Progenitor cell of endocrine pancreas (in vitro differentiated cells): ENCODE measurements at regions not wholly inside any gene's neighbourhood (a gene's known extent, or its start where the extent isn't known, plus 50 kb on each side); places are given as distances from the start of the nearest gene placed in this dataset.

ENCODE experiments used
- DNase-seq: peaks from one replicate; pipeline ENCODE4 v3.0.0; 2021; ENCODE audit warnings: low spot score; ENCODE audit not compliant: unreplicated experiment
- H3K27ac Mint-ChIP-seq: 2 replicates; pipeline ENCODE4 v1.8.0; 2021; ENCODE audit warnings: mild to moderate bottlenecking, moderate library complexity, mixed read lengths
- H3K27me3 Mint-ChIP-seq: 2 replicates; pipeline ENCODE4 v1.8.0; 2021; ENCODE audit warnings: mixed read lengths
- H3K36me3 Mint-ChIP-seq: 2 replicates; pipeline ENCODE4 v1.8.0; 2022; ENCODE audit warnings: mixed read lengths; ENCODE audit not compliant: insufficient read depth
- H3K4me1 Mint-ChIP-seq: 2 replicates; pipeline ENCODE4 v1.8.0; 2021; ENCODE audit warnings: low read depth, mixed read lengths
- H3K4me3 Mint-ChIP-seq: 2 replicates; pipeline ENCODE4 v1.8.0; 2021; ENCODE audit warnings: low read depth, mild to moderate bottlenecking, moderate library complexity, mixed read lengths
- H3K9me3 Mint-ChIP-seq: 2 replicates; pipeline ENCODE4 v1.8.0; 2021; ENCODE audit warnings: low read depth, mixed read lengths
- TF ChIP-seq, protein P1 (sequence below): fragments of 200-600 bp; sonication (generic); IDR thresholded peaks from one replicate; pipeline ENCODE4 v1.5.0; 2021; ENCODE audit warnings: antibody characterized with exemption, mild to moderate bottlenecking; ENCODE audit not compliant: unreplicated experiment

DNA sequence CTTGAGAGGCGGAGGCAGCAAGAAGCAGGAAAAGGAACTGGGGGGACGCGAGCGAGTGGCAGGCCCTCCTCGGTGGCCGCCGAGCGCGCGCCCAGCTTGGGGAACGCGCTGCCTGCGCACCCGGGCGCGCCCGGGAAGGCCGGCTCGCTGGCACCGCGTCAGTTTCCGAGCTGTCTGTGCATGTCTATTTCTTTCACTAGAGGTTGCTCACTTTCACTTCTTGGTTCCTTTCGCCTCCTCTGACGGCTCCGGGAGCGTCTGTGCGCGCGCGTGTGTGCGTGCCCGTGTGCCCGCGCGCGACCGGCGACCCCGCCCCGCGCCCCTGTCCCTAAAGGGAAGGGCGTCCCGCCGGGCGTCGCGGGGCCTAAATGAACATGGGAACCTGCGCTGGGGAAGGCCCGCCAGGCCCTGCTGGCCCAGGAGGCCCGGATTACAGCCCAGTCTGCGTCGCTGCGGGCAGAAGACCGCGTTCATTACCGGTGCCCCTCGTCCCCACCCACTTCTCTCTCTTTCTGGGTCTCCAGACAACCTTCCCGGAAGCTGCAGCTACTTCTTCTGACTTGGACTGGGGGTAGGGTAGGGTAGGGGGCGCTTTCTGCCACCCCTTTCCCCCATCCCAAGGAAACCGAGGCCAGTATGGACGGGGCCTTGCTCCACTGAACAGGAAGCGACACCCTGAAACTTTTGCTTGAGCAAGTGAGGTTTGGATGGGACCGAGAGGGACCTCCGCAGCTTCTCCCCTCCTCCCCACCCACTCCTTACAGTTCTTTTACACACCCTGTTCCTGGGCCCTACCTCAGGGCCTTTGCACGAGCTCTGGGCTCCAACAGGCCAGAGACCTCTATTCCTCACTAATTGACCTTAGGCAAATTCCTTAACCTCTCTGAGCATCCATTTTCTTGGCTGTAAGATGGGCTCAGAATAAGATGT, 205.8 kb upstream of the IER5L start:
- H3K9me3 Mint-ChIP-seq: no peaks in the 10 kb centered on the region
- TF ChIP-seq, protein P1, sequence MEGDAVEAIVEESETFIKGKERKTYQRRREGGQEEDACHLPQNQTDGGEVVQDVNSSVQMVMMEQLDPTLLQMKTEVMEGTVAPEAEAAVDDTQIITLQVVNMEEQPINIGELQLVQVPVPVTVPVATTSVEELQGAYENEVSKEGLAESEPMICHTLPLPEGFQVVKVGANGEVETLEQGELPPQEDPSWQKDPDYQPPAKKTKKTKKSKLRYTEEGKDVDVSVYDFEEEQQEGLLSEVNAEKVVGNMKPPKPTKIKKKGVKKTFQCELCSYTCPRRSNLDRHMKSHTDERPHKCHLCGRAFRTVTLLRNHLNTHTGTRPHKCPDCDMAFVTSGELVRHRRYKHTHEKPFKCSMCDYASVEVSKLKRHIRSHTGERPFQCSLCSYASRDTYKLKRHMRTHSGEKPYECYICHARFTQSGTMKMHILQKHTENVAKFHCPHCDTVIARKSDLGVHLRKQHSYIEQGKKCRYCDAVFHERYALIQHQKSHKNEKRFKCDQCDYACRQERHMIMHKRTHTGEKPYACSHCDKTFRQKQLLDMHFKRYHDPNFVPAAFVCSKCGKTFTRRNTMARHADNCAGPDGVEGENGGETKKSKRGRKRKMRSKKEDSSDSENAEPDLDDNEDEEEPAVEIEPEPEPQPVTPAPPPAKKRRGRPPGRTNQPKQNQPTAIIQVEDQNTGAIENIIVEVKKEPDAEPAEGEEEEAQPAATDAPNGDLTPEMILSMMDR: no peak
- DNase-seq: no peak
- no peak overlapping the region for H3K27ac Mint-ChIP-seq
- H3K4me3 Mint-ChIP-seq: peak overlapping the region; percentile 62
- H3K27me3 Mint-ChIP-seq: peaks cover 4% of the 10 kb centered on the region
- peaks cover 10% of the 10 kb centered on the region for H3K4me1 Mint-ChIP-seq
- H3K36me3 Mint-ChIP-seq: no peaks in the 10 kb centered on the region

DNA sequence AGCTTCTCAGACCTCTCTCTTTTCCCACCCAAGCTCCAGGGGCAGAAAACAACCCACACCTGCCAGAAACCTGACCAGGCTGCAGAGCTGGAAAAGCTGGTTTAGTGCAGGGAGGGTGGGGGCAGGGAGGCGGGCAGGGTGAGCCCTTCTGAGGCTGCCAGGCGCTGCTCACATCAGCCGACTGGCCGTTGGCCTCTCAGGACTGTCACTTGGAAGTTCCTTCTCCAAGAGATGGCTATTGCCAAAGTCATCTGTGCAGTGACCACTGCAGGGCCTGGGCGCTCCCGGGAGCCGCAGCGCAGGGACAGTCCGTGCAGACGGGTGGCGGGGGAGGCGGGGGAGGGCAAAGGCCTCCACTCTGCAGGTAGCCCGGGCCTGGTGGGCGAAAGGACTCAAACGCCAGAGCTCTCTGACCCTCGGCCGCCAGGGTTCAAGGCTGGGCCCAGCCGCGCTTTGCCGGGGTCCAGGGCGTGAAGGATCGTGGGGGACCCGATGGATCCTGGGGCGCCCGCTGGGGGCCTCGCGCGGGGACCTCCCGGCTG, 205.0 kb upstream of the IER5L start:
- peak; percentile 38 for DNase-seq
- Mint-ChIP-seq H3K4me3 (peak overlapping the region; percentile 62), H3K27me3 (peaks cover 4% of the 10 kb centered on the region), H3K36me3 (no peaks in the 10 kb centered on the region), H3K4me1 (peaks cover 10% of the 10 kb centered on the region), H3K27ac (peak overlapping the region; percentile 95), H3K9me3 (no peaks in the 10 kb centered on the region)
- TF ChIP-seq, protein P1: no peak

DNA sequence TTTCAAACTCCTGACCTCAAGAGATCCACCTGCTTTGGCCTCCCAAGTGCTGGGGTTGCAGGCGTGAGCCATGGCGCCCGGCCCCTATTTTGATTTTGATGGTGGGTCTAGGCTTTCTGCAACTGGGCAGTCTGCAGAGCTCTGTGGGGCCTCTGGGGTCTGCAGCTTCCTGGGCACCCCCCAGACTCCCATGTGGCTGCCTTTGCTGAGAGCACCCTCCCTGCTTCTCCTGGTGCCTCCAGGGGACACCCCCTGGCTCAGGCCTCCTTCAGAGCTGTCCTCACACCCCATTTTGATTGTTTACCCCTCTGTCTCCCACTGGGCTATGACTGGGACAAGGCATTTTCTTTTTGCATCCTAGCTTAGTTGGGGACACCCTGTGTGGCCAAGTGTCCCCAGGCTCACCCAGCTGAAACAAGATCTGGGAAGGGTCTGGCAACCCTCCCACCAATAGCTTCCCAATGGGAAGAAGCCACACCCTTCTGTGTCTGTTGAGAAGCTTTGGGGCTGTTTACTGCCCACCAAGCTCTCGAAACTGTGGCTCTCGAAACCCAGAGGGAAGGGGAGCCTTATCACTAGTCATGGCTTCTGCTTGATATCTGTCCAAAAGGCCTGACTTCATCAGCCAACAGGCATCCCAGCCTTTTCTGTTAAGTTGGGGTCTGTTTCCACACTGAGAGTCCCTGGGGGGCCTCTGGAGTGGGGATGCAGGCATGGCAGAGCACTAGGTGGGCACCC, 204.4 kb upstream of the IER5L start:
- DNase-seq: no peak
- peak overlapping the region; percentile 95 for H3K27ac Mint-ChIP-seq
- no peaks in the 10 kb centered on the region for H3K9me3 Mint-ChIP-seq
- TF ChIP-seq, protein P1: no peak
- peaks cover 12% of the 10 kb centered on the region for H3K4me1 Mint-ChIP-seq
- H3K27me3 Mint-ChIP-seq: peaks cover 8% of the 10 kb centered on the region
- no peaks in the 10 kb centered on the region for H3K36me3 Mint-ChIP-seq
- peak overlapping the region; percentile 62 for H3K4me3 Mint-ChIP-seq

DNA sequence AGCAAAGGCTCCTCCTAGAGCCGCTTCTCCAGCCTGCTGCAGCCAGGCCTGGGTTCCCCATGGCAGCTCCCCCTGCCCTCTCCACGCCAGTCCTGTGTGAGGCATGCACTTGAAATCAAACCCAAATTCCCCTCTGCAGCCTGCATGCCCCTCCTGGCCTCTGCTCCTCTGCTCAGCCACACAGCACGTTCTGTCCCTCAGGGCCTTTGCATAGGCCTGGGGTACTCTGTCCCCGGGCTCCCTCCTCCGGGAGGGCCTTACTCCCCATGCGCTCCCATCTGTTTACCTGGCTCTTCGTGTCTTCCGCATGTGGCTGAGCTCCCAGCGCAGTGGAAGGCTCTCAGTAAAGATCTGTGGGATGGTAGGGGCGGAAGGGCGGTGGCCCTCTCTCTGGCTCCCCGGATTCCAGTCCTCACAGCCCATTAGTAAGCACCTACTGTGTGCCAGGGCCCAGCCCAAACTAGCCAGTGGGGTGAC, 203.5 kb upstream of the IER5L start:
- TF ChIP-seq, protein P1: no peak
- H3K4me1 Mint-ChIP-seq: peaks cover 12% of the 10 kb centered on the region
- no peak for DNase-seq
- no peaks in the 10 kb centered on the region for H3K9me3 Mint-ChIP-seq
- no peak overlapping the region for H3K27ac Mint-ChIP-seq
- H3K36me3 Mint-ChIP-seq: no peaks in the 10 kb centered on the region
- H3K4me3 Mint-ChIP-seq: no peak overlapping the region
- peaks cover 8% of the 10 kb centered on the region for H3K27me3 Mint-ChIP-seq

DNA sequence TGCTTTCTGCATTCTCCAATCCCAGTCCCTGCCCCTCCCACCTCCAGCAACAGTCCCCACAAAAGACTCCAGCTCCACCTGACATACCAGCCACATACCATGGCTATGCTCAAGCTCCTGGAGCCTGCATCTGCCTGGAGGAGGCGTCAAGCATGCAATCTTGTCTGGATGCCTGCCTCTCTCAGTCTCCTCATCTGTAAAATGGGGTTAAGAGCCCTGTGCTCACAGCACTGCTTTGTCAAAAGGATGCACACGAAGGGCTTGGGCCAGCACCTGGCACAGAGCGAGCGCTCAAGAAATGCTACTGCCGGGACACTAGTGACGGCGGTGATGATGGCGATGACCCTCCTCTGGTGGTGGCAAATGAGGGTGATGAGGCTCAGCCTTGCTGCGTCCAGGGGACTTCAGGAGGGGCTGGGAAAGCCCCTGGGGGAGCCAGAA, 202.9 kb upstream of the IER5L start:
- TF ChIP-seq, protein P1: no peak
- no peak for DNase-seq
- no peak overlapping the region for H3K27ac Mint-ChIP-seq
- no peaks in the 10 kb centered on the region for H3K36me3 Mint-ChIP-seq
- peaks cover 12% of the 10 kb centered on the region for H3K4me1 Mint-ChIP-seq
- peaks cover 8% of the 10 kb centered on the region for H3K27me3 Mint-ChIP-seq
- H3K4me3 Mint-ChIP-seq: no peak overlapping the region
- H3K9me3 Mint-ChIP-seq: no peaks in the 10 kb centered on the region
